SK-N-SH (cell line): ENCODE measurements at regions not wholly inside any gene's neighbourhood (a gene's known extent, or its start where the extent isn't known, plus 50 kb on each side); places are given as distances from the start of the nearest gene placed in this dataset.

Source experiments
- CTCF ChIA-PET: fragments of 300-600, 350-600 bp; formaldehyde crosslinking; extraction: SDS; loops from one replicate; lab custom pipeline; 2021; lab: Yijun Ruan, JAX
- POLR2A ChIA-PET: fragments of 350-600 bp; sonication (Branson Sonifier 250); formaldehyde crosslinking; extraction: SDS; loops from one replicate; lab custom pipeline; 2020; ENCODE audit warnings: antibody characterized with exemption, inconsistent platforms; lab: Yijun Ruan, JAX
- DNase-seq: peaks from one replicate; pipeline ENCODE4 v3.0.0; 2012
- H2AFZ ChIP-seq: fragments of 200-600 bp; sonication (generic); 2 replicates; pipeline ENCODE4 v1.8.1; 2016; ENCODE audit warnings: antibody characterized with exemption, mild to moderate bottlenecking, low read depth
- H3F3A ChIP-seq: fragments of 200-600 bp; sonication (generic); replicated peaks from 2 replicates; pipeline ENCODE3; 2016; ENCODE audit warnings: antibody characterized with exemption, mild to moderate bottlenecking; ENCODE audit not compliant: insufficient read depth
- H3K27ac ChIP-seq, 2 experiments: fragments of 200-500 bp in 1 of 2; fragments of 200-600 bp in 1 of 2; sonication (Bioruptor generic) in 1 of 2; sonication (generic), shearing (Covaris generic) in 1 of 2; 2 replicates each; pipeline versions ENCODE4 v1.5.1 to v1.6.1; 2014 to 2016; ENCODE audit warnings: low read depth in 2 of 2, inconsistent platforms in 1 of 2, low read length in 1 of 2, mild to moderate bottlenecking in 1 of 2, mixed read lengths in 1 of 2
- H3K27me3 ChIP-seq: fragments of 200-600 bp; sonication (generic), shearing (Covaris generic); 2 replicates; pipeline ENCODE4 v1.6.1; 2016; ENCODE audit warnings: mixed run types; ENCODE audit not compliant: insufficient read depth
- H3K36me3 ChIP-seq, 2 experiments: fragments of 200-500 bp in 1 of 2; fragments of 200-600 bp in 1 of 2; sonication (Bioruptor generic) in 1 of 2; sonication (generic) in 1 of 2; replicated peaks in 1 of 2; 2 replicates each; pipeline versions ENCODE3 to v1.5.1; 2014 to 2016; ENCODE audit warnings: low read length in 1 of 2, mild to moderate bottlenecking in 1 of 2; ENCODE audit not compliant: insufficient read depth in 2 of 2, control insufficient read depth in 1 of 2
- H3K4me1 ChIP-seq, 2 experiments: fragments of 200-500 bp in 1 of 2; fragments of 200-600 bp in 1 of 2; sonication (Bioruptor generic) in 1 of 2; sonication (generic), shearing (Covaris generic) in 1 of 2; 2 replicates each; pipeline versions ENCODE4 v1.5.1 to v1.6.1; 2014 to 2016; ENCODE audit warnings: low read depth in 1 of 2, low read length in 1 of 2, mixed run types in 1 of 2; ENCODE audit not compliant: insufficient read depth in 2 of 2, control insufficient read depth in 1 of 2
- H3K4me2 ChIP-seq: fragments of 200-600 bp; sonication (generic), shearing (Covaris generic); 2 replicates; pipeline ENCODE4 v1.6.1; 2017; ENCODE audit warnings: mixed run types
- H3K4me3 ChIP-seq, 2 experiments: fragments of 200-500 bp in 1 of 2; fragments of 200-600 bp in 1 of 2; sonication (Bioruptor generic) in 1 of 2; sonication (generic), shearing (Covaris generic) in 1 of 2; 2 replicates each; pipeline versions ENCODE4 v1.5.1 to v1.8.1; 2014 to 2016; ENCODE audit warnings: low read depth in 2 of 2, inconsistent platforms in 1 of 2, low read length in 1 of 2, mild to moderate bottlenecking in 1 of 2, mixed read lengths in 1 of 2, moderate library complexity in 1 of 2
- H3K79me2 ChIP-seq: fragments of 200-600 bp; sonication (generic); 2 replicates; pipeline ENCODE4 v1.8.1; 2017; ENCODE audit warnings: mild to moderate bottlenecking; ENCODE audit not compliant: insufficient read depth
- H3K9ac ChIP-seq: fragments of 200-600 bp; sonication (generic); 2 replicates; pipeline ENCODE4 v1.6.1; 2017; ENCODE audit warnings: mixed run types
- H3K9me2 ChIP-seq: fragments of 200-600 bp; sonication (generic); 2 replicates; pipeline ENCODE4 v1.6.1; 2017; ENCODE audit warnings: mixed run types
- H3K9me3 ChIP-seq: fragments of 200-600 bp; sonication (generic); 2 replicates; pipeline ENCODE4 v1.6.1; 2017; ENCODE audit warnings: mixed run types, mild to moderate bottlenecking, moderate library complexity
- H4K20me1 ChIP-seq: fragments of 200-600 bp; sonication (generic); 2 replicates; pipeline ENCODE4 v1.6.1; 2017; ENCODE audit warnings: mild to moderate bottlenecking, mixed run types; ENCODE audit not compliant: insufficient read depth
- EP300 ChIP-seq, 2 experiments: IDR thresholded peaks; 2 replicates each; pipeline versions ENCODE4 v1.4.0 to v1.6.1; 2012; ENCODE audit warnings: borderline replicate concordance in 1 of 2, low read depth in 1 of 2, low read length in 1 of 2
- FOXJ3 ChIP-seq: sonication (generic); formaldehyde crosslinking; IDR thresholded peaks from 2 replicates; pipeline ENCODE4 v1.5.1; 2020; ENCODE audit warnings: mild to moderate bottlenecking, missing genetic modification reagents
- FOXM1 ChIP-seq: IDR thresholded peaks from 2 replicates; pipeline ENCODE4 v1.4.0; 2012; ENCODE audit warnings: low read depth, mild to moderate bottlenecking
- GABPA ChIP-seq: IDR thresholded peaks from 2 replicates; pipeline ENCODE4 v1.4.0; 2012; ENCODE audit warnings: low read depth, mild to moderate bottlenecking
- JUND ChIP-seq: IDR thresholded peaks from 2 replicates; pipeline ENCODE4 v1.4.0; 2012
- MEF2A ChIP-seq: IDR thresholded peaks from 2 replicates; pipeline ENCODE4 v1.4.0; 2012; ENCODE audit warnings: low read depth, borderline replicate concordance
- NRF1 ChIP-seq: IDR thresholded peaks from 2 replicates; pipeline ENCODE4 v1.6.1; 2012; ENCODE audit warnings: low read depth, mild to moderate bottlenecking, low read length
- POLR2AphosphoS5 ChIP-seq: IDR thresholded peaks from 2 replicates; pipeline ENCODE4 v1.6.1; 2012; ENCODE audit warnings: low read depth, low read length
- RCOR1 ChIP-seq: fragments of 150-350 bp; IDR thresholded peaks from 2 replicates; pipeline ENCODE4 v1.6.1; 2017; ENCODE audit warnings: antibody characterized with exemption, low read length
- RFX5 ChIP-seq: IDR thresholded peaks from 2 replicates; pipeline ENCODE4 v1.6.1; 2012; ENCODE audit warnings: mild to moderate bottlenecking, improper control_type of control experiment, low read length
- WGBS: methylation state at CpG from one replicate; pipeline ENCODE4 v1.1.6; 2017; ENCODE audit warnings: low lambda C conversion rate; 5-methylcytosine and 5-hydroxymethylcytosine counted together
- TF ChIP-seq, protein P1 (sequence below): IDR thresholded peaks from 2 replicates; pipeline ENCODE4 v1.6.1; 2012; ENCODE audit warnings: mild to moderate bottlenecking, low read depth, low read length, moderate library complexity
- TF ChIP-seq, protein P2 (sequence below): IDR thresholded peaks from 2 replicates; pipeline ENCODE4; 2012
- TF ChIP-seq, protein P3 (sequence below): IDR thresholded peaks from 2 replicates; pipeline ENCODE4 v1.4.0; 2012; ENCODE audit warnings: low read depth, borderline replicate concordance
- TF ChIP-seq, protein P4 (sequence below): fragments of 200-600 bp; sonication (generic); IDR thresholded peaks from 2 replicates; pipeline ENCODE4 v1.6.1; 2017; ENCODE audit warnings: antibody characterized with exemption, mild to moderate bottlenecking, moderate library complexity

DNA sequence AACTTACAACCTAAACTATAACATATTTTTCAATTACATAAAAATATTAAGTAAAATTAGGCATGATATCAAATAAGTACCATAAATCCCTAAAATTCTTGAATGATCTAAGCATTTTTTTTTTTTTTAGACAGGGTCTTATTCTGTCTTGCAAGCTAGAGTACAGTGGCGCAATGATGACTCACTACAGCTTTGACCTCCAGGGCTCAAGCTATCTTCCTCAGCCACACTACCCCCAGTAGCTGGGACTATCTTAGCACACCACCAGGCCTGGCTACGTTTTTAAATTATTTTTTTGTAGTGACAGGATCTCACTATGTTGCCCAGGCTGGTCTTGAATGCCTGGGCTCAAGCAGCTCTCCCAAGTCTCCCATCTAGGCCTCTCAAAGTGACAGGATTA, 1042.3 kb downstream of the FSTL5 start:
- Histone ChIP-seq H3K27ac (no peak overlapping the region), H2AFZ (no peak overlapping the region), H3K4me2 (no peak overlapping the region), H3K36me3 (no peaks in the 10 kb centered on the region), H3K9me3 (peaks cover 5% of the 10 kb centered on the region), H3K27me3 (no peaks in the 10 kb centered on the region), H3K9me2 (no peaks in the 10 kb centered on the region), H3K9ac (no peak overlapping the region), H3K4me1 (no peaks in the 10 kb centered on the region), H3K79me2 (no peaks in the 10 kb centered on the region), H4K20me1 (no peaks in the 10 kb centered on the region), H3F3A (no peaks in the 10 kb centered on the region), H3K4me3 (no peak overlapping the region)
- DNase-seq, result no peak
- ChIA-PET CTCF (interaction anchor here (1.0 kb wide), 1 partner anchor 16 kb away, joined by 3 read pairs; no protein-coding TSS in a partner anchor), POLR2A (no interaction called here)
- no peak for TF ChIP-seq JUND
- no peak for TF ChIP-seq GABPA
- TF ChIP-seq FOXJ3 (CRISPR knock-in tag), result no peak
- no peak for TF ChIP-seq NRF1
- TF ChIP-seq MEF2A, result no peak
- TF ChIP-seq RFX5, result no peak
- TF ChIP-seq POLR2AphosphoS5, result no peak
- TF ChIP-seq EP300 (IDR thresholded peaks at IDR 0.05; ENCODE audit: borderline replicate concordance in 1 of 2, low read depth in 1 of 2, low read length in 1 of 2), result no peak
- TF ChIP-seq RCOR1, result no peak
- TF ChIP-seq, protein P1, sequence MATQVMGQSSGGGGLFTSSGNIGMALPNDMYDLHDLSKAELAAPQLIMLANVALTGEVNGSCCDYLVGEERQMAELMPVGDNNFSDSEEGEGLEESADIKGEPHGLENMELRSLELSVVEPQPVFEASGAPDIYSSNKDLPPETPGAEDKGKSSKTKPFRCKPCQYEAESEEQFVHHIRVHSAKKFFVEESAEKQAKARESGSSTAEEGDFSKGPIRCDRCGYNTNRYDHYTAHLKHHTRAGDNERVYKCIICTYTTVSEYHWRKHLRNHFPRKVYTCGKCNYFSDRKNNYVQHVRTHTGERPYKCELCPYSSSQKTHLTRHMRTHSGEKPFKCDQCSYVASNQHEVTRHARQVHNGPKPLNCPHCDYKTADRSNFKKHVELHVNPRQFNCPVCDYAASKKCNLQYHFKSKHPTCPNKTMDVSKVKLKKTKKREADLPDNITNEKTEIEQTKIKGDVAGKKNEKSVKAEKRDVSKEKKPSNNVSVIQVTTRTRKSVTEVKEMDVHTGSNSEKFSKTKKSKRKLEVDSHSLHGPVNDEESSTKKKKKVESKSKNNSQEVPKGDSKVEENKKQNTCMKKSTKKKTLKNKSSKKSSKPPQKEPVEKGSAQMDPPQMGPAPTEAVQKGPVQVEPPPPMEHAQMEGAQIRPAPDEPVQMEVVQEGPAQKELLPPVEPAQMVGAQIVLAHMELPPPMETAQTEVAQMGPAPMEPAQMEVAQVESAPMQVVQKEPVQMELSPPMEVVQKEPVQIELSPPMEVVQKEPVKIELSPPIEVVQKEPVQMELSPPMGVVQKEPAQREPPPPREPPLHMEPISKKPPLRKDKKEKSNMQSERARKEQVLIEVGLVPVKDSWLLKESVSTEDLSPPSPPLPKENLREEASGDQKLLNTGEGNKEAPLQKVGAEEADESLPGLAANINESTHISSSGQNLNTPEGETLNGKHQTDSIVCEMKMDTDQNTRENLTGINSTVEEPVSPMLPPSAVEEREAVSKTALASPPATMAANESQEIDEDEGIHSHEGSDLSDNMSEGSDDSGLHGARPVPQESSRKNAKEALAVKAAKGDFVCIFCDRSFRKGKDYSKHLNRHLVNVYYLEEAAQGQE, result no peak
- TF ChIP-seq, protein P2, sequence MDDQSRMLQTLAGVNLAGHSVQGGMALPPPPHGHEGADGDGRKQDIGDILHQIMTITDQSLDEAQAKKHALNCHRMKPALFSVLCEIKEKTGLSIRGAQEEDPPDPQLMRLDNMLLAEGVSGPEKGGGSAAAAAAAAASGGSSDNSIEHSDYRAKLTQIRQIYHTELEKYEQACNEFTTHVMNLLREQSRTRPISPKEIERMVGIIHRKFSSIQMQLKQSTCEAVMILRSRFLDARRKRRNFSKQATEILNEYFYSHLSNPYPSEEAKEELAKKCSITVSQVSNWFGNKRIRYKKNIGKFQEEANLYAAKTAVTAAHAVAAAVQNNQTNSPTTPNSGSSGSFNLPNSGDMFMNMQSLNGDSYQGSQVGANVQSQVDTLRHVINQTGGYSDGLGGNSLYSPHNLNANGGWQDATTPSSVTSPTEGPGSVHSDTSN, result no peak
- TF ChIP-seq, protein P3, sequence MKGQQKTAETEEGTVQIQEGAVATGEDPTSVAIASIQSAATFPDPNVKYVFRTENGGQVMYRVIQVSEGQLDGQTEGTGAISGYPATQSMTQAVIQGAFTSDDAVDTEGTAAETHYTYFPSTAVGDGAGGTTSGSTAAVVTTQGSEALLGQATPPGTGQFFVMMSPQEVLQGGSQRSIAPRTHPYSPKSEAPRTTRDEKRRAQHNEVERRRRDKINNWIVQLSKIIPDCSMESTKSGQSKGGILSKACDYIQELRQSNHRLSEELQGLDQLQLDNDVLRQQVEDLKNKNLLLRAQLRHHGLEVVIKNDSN, result no peak
- no peak for TF ChIP-seq FOXM1
- TF ChIP-seq, protein P4, sequence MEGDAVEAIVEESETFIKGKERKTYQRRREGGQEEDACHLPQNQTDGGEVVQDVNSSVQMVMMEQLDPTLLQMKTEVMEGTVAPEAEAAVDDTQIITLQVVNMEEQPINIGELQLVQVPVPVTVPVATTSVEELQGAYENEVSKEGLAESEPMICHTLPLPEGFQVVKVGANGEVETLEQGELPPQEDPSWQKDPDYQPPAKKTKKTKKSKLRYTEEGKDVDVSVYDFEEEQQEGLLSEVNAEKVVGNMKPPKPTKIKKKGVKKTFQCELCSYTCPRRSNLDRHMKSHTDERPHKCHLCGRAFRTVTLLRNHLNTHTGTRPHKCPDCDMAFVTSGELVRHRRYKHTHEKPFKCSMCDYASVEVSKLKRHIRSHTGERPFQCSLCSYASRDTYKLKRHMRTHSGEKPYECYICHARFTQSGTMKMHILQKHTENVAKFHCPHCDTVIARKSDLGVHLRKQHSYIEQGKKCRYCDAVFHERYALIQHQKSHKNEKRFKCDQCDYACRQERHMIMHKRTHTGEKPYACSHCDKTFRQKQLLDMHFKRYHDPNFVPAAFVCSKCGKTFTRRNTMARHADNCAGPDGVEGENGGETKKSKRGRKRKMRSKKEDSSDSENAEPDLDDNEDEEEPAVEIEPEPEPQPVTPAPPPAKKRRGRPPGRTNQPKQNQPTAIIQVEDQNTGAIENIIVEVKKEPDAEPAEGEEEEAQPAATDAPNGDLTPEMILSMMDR, result no peak
- WGBS, result 34% methylated on average over 2 of the region's 2 CpGs
